Esophagus squamous epithelium (tissue), 4 donors: ENCODE measurements at regions not wholly inside any gene's neighbourhood (a gene's known extent, or its start where the extent isn't known, plus 50 kb on each side); places are given as distances from the start of the nearest gene placed in this dataset.

Source experiments
- POLR2A ChIP-seq, 4 donors: fragments of 450-650 bp; IDR thresholded peaks; one replicate each; pipeline ENCODE4 v1.6.1; 2017; ENCODE audit warnings: antibody characterized with exemption in 4 of 4, mild to moderate bottlenecking in 4 of 4, moderate library complexity in 3 of 4
- TF ChIP-seq, protein P1 (sequence below), 6 experiments: fragments of 450-650 bp in 4 of 6; fragments of 200-600 bp in 2 of 6; sonication (generic) in 2 of 6; IDR thresholded peaks; one replicate each; pipeline ENCODE4 v1.5.1; 2016 to 2019; ENCODE audit warnings: antibody characterized with exemption in 6 of 6, mild to moderate bottlenecking in 4 of 6, moderate library complexity in 4 of 6

DNA sequence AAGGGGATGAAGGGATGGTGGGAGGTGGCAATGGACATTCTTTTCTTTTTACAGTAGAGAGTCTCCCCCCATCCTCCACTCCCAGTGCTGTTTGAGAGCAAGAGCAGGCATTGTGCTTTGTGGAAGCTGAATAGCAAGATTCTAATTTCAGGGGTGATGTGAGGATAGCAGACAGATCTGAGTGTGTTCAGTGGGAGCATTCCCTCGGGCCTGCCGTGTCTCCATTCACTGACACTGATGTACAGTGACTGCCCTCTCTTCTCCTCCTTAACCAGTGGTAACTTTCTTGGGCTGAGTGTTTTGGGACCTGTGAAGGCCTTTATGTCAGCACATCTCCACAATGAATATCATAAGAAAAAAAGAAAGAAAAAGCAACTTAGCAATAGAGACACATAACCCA is 396.6 kb upstream of the RPS6KA3 start:
- TF ChIP-seq, protein P1, sequence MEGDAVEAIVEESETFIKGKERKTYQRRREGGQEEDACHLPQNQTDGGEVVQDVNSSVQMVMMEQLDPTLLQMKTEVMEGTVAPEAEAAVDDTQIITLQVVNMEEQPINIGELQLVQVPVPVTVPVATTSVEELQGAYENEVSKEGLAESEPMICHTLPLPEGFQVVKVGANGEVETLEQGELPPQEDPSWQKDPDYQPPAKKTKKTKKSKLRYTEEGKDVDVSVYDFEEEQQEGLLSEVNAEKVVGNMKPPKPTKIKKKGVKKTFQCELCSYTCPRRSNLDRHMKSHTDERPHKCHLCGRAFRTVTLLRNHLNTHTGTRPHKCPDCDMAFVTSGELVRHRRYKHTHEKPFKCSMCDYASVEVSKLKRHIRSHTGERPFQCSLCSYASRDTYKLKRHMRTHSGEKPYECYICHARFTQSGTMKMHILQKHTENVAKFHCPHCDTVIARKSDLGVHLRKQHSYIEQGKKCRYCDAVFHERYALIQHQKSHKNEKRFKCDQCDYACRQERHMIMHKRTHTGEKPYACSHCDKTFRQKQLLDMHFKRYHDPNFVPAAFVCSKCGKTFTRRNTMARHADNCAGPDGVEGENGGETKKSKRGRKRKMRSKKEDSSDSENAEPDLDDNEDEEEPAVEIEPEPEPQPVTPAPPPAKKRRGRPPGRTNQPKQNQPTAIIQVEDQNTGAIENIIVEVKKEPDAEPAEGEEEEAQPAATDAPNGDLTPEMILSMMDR (IDR thresholded peaks at IDR 0.05), result no peak
- TF ChIP-seq POLR2A (IDR thresholded peaks at IDR 0.05), result no peak
